ENCODE measurements at regions not wholly inside any gene's neighbourhood (a gene's known extent, or its start where the extent isn't known, plus 50 kb on each side); places are given as distances from the start of the nearest gene placed in this dataset.

- no peak for DNase-seq (ENCODE audit: low spot score)
Measured at GRCh38 chr14:97581016-97581415, 783.8 kb downstream of the VRK1 start.

GRCh38 chr14:97582022-97582421 lies 784.8 kb downstream of the VRK1 start:
- DNase-seq (ENCODE audit: low spot score): no peak

- no peak for DNase-seq (ENCODE audit: low spot score)
Measured at GRCh38 chr14:97584528-97584927, 787.3 kb downstream of the VRK1 start.

GRCh38 chr14:97592341-97592980 lies 795.3 kb downstream of the VRK1 start:
- DNase-seq (ENCODE audit: low spot score): no peak

GRCh38 chr14:97594306-97594705 lies 797.1 kb downstream of the VRK1 start:
- no peak for DNase-seq (ENCODE audit: low spot score)

- DNase-seq (ENCODE audit: low spot score): no peak
Measured at GRCh38 chr14:97602438-97603117, 805.4 kb downstream of the VRK1 start.

GRCh38 chr14:97603201-97603600 lies 806.0 kb downstream of the VRK1 start:
- no peak for DNase-seq (ENCODE audit: low spot score)

GRCh38 chr14:97604731-97605130 lies 807.5 kb downstream of the VRK1 start:
- no peak for DNase-seq (ENCODE audit: low spot score)

GRCh38 chr14:97618401-97618800 lies 821.2 kb downstream of the VRK1 start:
- DNase-seq (ENCODE audit: low spot score): no peak

GRCh38 chr14:97618917-97619690 lies 821.9 kb downstream of the VRK1 start:
- no peak for DNase-seq (ENCODE audit: low spot score)

GRCh38 chr14:97620066-97620465 lies 822.9 kb downstream of the VRK1 start:
- DNase-seq (ENCODE audit: low spot score): no peak

GRCh38 chr14:97624985-97625384 lies 827.8 kb downstream of the VRK1 start:
- DNase-seq (ENCODE audit: low spot score): no peak

GRCh38 chr14:97625477-97625876 lies 828.3 kb downstream of the VRK1 start:
- no peak for DNase-seq (ENCODE audit: low spot score)

- DNase-seq (ENCODE audit: low spot score): no peak
Measured at GRCh38 chr14:97626088-97626487, 828.9 kb downstream of the VRK1 start.

- no peak for DNase-seq (ENCODE audit: low spot score)
Measured at GRCh38 chr14:97630249-97630648, 833.1 kb downstream of the VRK1 start.

GRCh38 chr14:97633131-97633738 lies 836.1 kb downstream of the VRK1 start:
- DNase-seq (ENCODE audit: low spot score): no peak

- DNase-seq (ENCODE audit: low spot score): no peak
Measured at GRCh38 chr14:97634751-97635150, 837.6 kb downstream of the VRK1 start.

- DNase-seq (ENCODE audit: low spot score): no peak
Measured at GRCh38 chr14:97638864-97639263, 841.7 kb downstream of the VRK1 start.

GRCh38 chr14:97640031-97640430 lies 842.8 kb downstream of the VRK1 start:
- no peak for DNase-seq (ENCODE audit: low spot score)

- DNase-seq (ENCODE audit: low spot score): no peak
Measured at GRCh38 chr14:97641827-97642226, 844.6 kb downstream of the VRK1 start.

GRCh38 chr14:97642631-97643030 lies 845.4 kb downstream of the VRK1 start:
- DNase-seq (ENCODE audit: low spot score): no peak

- DNase-seq (ENCODE audit: low spot score): no peak
Measured at GRCh38 chr14:97644365-97644764, 847.2 kb downstream of the VRK1 start.

GRCh38 chr14:97649752-97650151 lies 852.6 kb downstream of the VRK1 start:
- DNase-seq (ENCODE audit: low spot score): no peak

Data from left forelimb (tissue), 1 donor.